SK-N-SH (cell line): ENCODE measurements at regions not wholly inside any gene's neighbourhood (a gene's known extent, or its start where the extent isn't known, plus 50 kb on each side); places are given as distances from the start of the nearest gene placed in this dataset.

Experiments
- CHD2 ChIP-seq: fragments of 150-350 bp; IDR thresholded peaks from 2 replicates; pipeline ENCODE4 v1.6.1; 2018; ENCODE audit warnings: low read length; ENCODE audit not compliant: partially characterized antibody
- TF ChIP-seq, protein P1 (sequence below): fragments of 200-600 bp; sonication (generic); IDR thresholded peaks from 2 replicates; pipeline ENCODE4 v1.6.1; 2017; ENCODE audit warnings: antibody characterized with exemption, mild to moderate bottlenecking, moderate library complexity
- TF ChIP-seq, protein P2 (sequence below): fragments of 150-350 bp; IDR thresholded peaks from 2 replicates; pipeline ENCODE4 v1.6.1; 2016; ENCODE audit warnings: mild to moderate bottlenecking, low read depth, low read length

DNA sequence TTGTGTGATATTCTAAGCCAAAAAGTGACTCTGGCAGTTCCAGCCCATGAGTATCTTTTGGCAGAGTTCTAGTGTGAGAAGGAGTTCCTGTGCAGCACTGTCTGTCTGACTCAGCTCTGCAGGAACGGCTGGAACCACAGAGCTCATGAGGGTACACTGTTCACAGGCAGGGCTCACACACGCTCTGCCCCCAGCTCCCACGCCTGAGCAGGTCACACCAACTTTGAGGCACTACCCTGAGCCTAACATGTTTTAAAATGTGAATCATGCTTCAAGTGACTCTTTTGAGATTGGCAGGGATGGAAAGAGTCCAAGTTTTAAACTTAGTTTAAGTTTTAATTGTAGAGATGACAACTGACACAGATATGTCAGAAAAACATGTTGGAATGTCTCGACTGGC lies 1203.3 kb downstream of the UQCRFS1 start:
- TF ChIP-seq CHD2 = no peak
- TF ChIP-seq, protein P1, sequence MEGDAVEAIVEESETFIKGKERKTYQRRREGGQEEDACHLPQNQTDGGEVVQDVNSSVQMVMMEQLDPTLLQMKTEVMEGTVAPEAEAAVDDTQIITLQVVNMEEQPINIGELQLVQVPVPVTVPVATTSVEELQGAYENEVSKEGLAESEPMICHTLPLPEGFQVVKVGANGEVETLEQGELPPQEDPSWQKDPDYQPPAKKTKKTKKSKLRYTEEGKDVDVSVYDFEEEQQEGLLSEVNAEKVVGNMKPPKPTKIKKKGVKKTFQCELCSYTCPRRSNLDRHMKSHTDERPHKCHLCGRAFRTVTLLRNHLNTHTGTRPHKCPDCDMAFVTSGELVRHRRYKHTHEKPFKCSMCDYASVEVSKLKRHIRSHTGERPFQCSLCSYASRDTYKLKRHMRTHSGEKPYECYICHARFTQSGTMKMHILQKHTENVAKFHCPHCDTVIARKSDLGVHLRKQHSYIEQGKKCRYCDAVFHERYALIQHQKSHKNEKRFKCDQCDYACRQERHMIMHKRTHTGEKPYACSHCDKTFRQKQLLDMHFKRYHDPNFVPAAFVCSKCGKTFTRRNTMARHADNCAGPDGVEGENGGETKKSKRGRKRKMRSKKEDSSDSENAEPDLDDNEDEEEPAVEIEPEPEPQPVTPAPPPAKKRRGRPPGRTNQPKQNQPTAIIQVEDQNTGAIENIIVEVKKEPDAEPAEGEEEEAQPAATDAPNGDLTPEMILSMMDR = no peak
- TF ChIP-seq, protein P2, sequence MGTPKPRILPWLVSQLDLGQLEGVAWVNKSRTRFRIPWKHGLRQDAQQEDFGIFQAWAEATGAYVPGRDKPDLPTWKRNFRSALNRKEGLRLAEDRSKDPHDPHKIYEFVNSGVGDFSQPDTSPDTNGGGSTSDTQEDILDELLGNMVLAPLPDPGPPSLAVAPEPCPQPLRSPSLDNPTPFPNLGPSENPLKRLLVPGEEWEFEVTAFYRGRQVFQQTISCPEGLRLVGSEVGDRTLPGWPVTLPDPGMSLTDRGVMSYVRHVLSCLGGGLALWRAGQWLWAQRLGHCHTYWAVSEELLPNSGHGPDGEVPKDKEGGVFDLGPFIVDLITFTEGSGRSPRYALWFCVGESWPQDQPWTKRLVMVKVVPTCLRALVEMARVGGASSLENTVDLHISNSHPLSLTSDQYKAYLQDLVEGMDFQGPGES = no peak
